ENCODE measurements at regions not wholly inside any gene's neighbourhood (a gene's known extent, or its start where the extent isn't known, plus 50 kb on each side); places are given as distances from the start of the nearest gene placed in this dataset.
"Not testable (repeated sequence)": the region's sequence is repeated elsewhere in the genome, so short reads cannot be mapped to it uniquely, and the experiment has no call there.

GRCh38 chr12:86574143-86574542, 318.0 kb upstream of the MGAT4C start:
- H3K27me3 Mint-ChIP-seq, result no peaks in the 10 kb centered on the region
- intact Hi-C loops (cut with micrococcal nuclease), result no loop called here
- H3K27ac Mint-ChIP-seq, result no peak overlapping the region
- H3K9me3 Mint-ChIP-seq, result peaks cover 5% of the 10 kb centered on the region
- ATAC-seq (ENCODE audit: low read depth) (no peak), DNase-seq (no peak)
- no peaks in the 10 kb centered on the region for H3K4me1 Mint-ChIP-seq
- H3K36me3 Mint-ChIP-seq (ENCODE audit: low read depth), result no peaks in the 10 kb centered on the region
- H3K4me3 Mint-ChIP-seq, result no peak overlapping the region
- no peak for TF ChIP-seq CTCF (IDR thresholded peaks at IDR 0.05)
- ChIA-PET POLR2A (no interaction called here), CTCF (no interaction called here)

- Mint-ChIP-seq H3K36me3 (ENCODE audit: low read depth) (no peaks in the 10 kb centered on the region), H3K4me3 (no peak overlapping the region), H3K27me3 (no peaks in the 10 kb centered on the region), H3K9me3 (peaks cover 5% of the 10 kb centered on the region), H3K4me1 (no peaks in the 10 kb centered on the region), H3K27ac (no peak overlapping the region)
- intact Hi-C loops (cut with micrococcal nuclease), result no loop called here
- no peak for DNase-seq
- ATAC-seq (ENCODE audit: low read depth), result no peak
- POLR2A ChIA-PET, result no interaction called here
- no peak for TF ChIP-seq CTCF (IDR thresholded peaks at IDR 0.05)
- CTCF ChIA-PET, result no interaction called here
These were observed 316.3 kb upstream of the MGAT4C start for GRCh38 chr12:86572455-86572854.

GRCh38 chr12:86565038-86565437, 308.8 kb upstream of the MGAT4C start:
- intact Hi-C loops (cut with micrococcal nuclease), result no loop called here
- CTCF ChIA-PET, result no interaction called here
- ATAC-seq (ENCODE audit: low read depth) (no peak), DNase-seq (no peak)
- Mint-ChIP-seq H3K4me1 (no peaks in the 10 kb centered on the region), H3K27me3 (no peaks in the 10 kb centered on the region), H3K27ac (no peak overlapping the region), H3K9me3 (peaks cover 12% of the 10 kb centered on the region), H3K4me3 (no peak overlapping the region), H3K36me3 (ENCODE audit: low read depth) (no peaks in the 10 kb centered on the region)
- POLR2A ChIA-PET, result no interaction called here
- no peak for TF ChIP-seq CTCF (IDR thresholded peaks at IDR 0.05)

GRCh38 chr12:86555491-86555890, 299.3 kb upstream of the MGAT4C start:
- POLR2A ChIA-PET; CTCF ChIA-PET; H3K4me1 Mint-ChIP-seq; H3K9me3 Mint-ChIP-seq; H3K4me3 Mint-ChIP-seq; H3K36me3 Mint-ChIP-seq (ENCODE audit: low read depth); H3K27ac Mint-ChIP-seq; H3K27me3 Mint-ChIP-seq; DNase-seq; intact Hi-C loops (cut with micrococcal nuclease); ATAC-seq (ENCODE audit: low read depth): not testable (repeated sequence)

GRCh38 chr12:86551146-86551571, 295.0 kb upstream of the MGAT4C start:
- intact Hi-C loops (cut with micrococcal nuclease), result no loop called here
- no peaks in the 10 kb centered on the region for H3K27me3 Mint-ChIP-seq
- H3K36me3 Mint-ChIP-seq (ENCODE audit: low read depth), result no peaks in the 10 kb centered on the region
- no peak for TF ChIP-seq CTCF (IDR thresholded peaks at IDR 0.05)
- H3K9me3 Mint-ChIP-seq, result no peaks in the 10 kb centered on the region
- ChIA-PET POLR2A (no interaction called here), CTCF (no interaction called here)
- DNase-seq, result no peak
- ATAC-seq (ENCODE audit: low read depth), result no peak
- no peak overlapping the region for H3K27ac Mint-ChIP-seq
- no peak overlapping the region for H3K4me3 Mint-ChIP-seq
- H3K4me1 Mint-ChIP-seq, result no peaks in the 10 kb centered on the region
